ENCODE measurements at regions not wholly inside any gene's neighbourhood (a gene's known extent, or its start where the extent isn't known, plus 50 kb on each side); places are given as distances from the start of the nearest gene placed in this dataset.
A peak's percentile ranks its signal among the peaks of the same experiment; 100 is the strongest.

GRCh38 chr20:43863821-43864544 lies 50.7 kb upstream of the TOX2 start:
- DNase-seq: peak in 34 of 58 donors; percentile 2 to 64 (median 26)

- peak in 1 of 58 donors; percentile 10 for DNase-seq
These were observed 51.3 kb upstream of the TOX2 start for GRCh38 chr20:43863330-43863729.

GRCh38 chr20:43862438-43862837 lies 52.2 kb upstream of the TOX2 start:
- no peak for DNase-seq

- no peak for DNase-seq
These were observed 54.7 kb upstream of the TOX2 start for GRCh38 chr20:43859994-43860393.

- DNase-seq: no peak
These were observed 56.7 kb upstream of the TOX2 start for GRCh38 chr20:43857932-43858331.

GRCh38 chr20:43857127-43857526 lies 57.5 kb upstream of the TOX2 start:
- DNase-seq: no peak

GRCh38 chr20:43855803-43856202 lies 58.8 kb upstream of the TOX2 start:
- no peak for DNase-seq

- no peak for DNase-seq
These were observed 60.7 kb upstream of the TOX2 start for GRCh38 chr20:43853918-43854317.

- DNase-seq: no peak
These were observed 61.4 kb upstream of the TOX2 start for GRCh38 chr20:43853174-43853803.

- DNase-seq: no peak
These were observed 65.0 kb upstream of the TOX2 start for GRCh38 chr20:43849496-43850186.

GRCh38 chr20:43846516-43846905 lies 68.1 kb upstream of the TOX2 start:
- DNase-seq: no peak

GRCh38 chr20:43844778-43845614 lies 69.7 kb upstream of the TOX2 start:
- no peak for DNase-seq

- DNase-seq: no peak
These were observed 70.5 kb upstream of the TOX2 start for GRCh38 chr20:43843965-43844660.

GRCh38 chr20:43843096-43843964 lies 71.3 kb upstream of the TOX2 start:
- no peak for DNase-seq

GRCh38 chr20:43842126-43843020 lies 72.3 kb upstream of the TOX2 start:
- no peak for DNase-seq

- no peak for DNase-seq
These were observed 74.1 kb upstream of the TOX2 start for GRCh38 chr20:43840382-43841070.

- no peak for DNase-seq
These were observed 74.9 kb upstream of the TOX2 start for GRCh38 chr20:43839793-43840199.

- DNase-seq: no peak
These were observed 76.0 kb upstream of the TOX2 start for GRCh38 chr20:43838703-43839060.

All from anterior cingulate cortex (tissue), 58 donors.